ENCODE measurements at regions not wholly inside any gene's neighbourhood (a gene's known extent, or its start where the extent isn't known, plus 50 kb on each side); places are given as distances from the start of the nearest gene placed in this dataset.
"Not testable (repeated sequence)": the region's sequence is repeated elsewhere in the genome, so short reads cannot be mapped to it uniquely, and the experiment has no call there.

GRCh38 chr3:63738577-63738976, 80.5 kb upstream of the C3orf49 start:
- TF ChIP-seq POLR2AphosphoS5, CTCF, EP300, POLR2A (IDR thresholded peaks at IDR 0.05): not testable (repeated sequence)
